IPS-NIHi7 (cell line): ENCODE measurements at regions not wholly inside any gene's neighbourhood (a gene's known extent, or its start where the extent isn't known, plus 50 kb on each side); places are given as distances from the start of the nearest gene placed in this dataset.
"Not testable (repeated sequence)": the region's sequence is repeated elsewhere in the genome, so short reads cannot be mapped to it uniquely, and the experiment has no call there.

Source experiments
- DNase-seq: peaks from one replicate; pipeline ENCODE4 v3.0.0; 2012; ENCODE audit warnings: mixed read lengths; ENCODE audit errors: extremely low spot score

GRCh38 chr1:72419229-72419628 lies 136.9 kb upstream of the NEGR1 start:
- no peak for DNase-seq

- no peak for DNase-seq
These were observed 129.9 kb upstream of the NEGR1 start for GRCh38 chr1:72412286-72412685.

GRCh38 chr1:72399807-72400206 lies 117.5 kb upstream of the NEGR1 start:
- no peak for DNase-seq

- DNase-seq, result no peak
These were observed 115.4 kb upstream of the NEGR1 start for GRCh38 chr1:72397786-72398185.

- DNase-seq, result no peak
These were observed 112.1 kb upstream of the NEGR1 start for GRCh38 chr1:72394457-72394856.

- DNase-seq, result no peak
These were observed 96.7 kb upstream of the NEGR1 start for GRCh38 chr1:72379072-72379471.

GRCh38 chr1:72375226-72375625 lies 92.9 kb upstream of the NEGR1 start:
- no peak for DNase-seq

- peak; percentile 18 for DNase-seq
These were observed 89.1 kb upstream of the NEGR1 start for GRCh38 chr1:72371259-72372035.

- DNase-seq, result not testable (repeated sequence)
These were observed 88.5 kb upstream of the NEGR1 start for GRCh38 chr1:72370836-72371235.

- DNase-seq, result no peak
These were observed 86.9 kb upstream of the NEGR1 start for GRCh38 chr1:72369069-72369757.

- DNase-seq, result no peak
These were observed 84.1 kb upstream of the NEGR1 start for GRCh38 chr1:72366466-72366865.

- no peak for DNase-seq
These were observed 83.4 kb upstream of the NEGR1 start for GRCh38 chr1:72365693-72366092.

GRCh38 chr1:72362538-72362937 lies 80.2 kb upstream of the NEGR1 start:
- no peak for DNase-seq

- no peak for DNase-seq
These were observed 75.1 kb upstream of the NEGR1 start for GRCh38 chr1:72357411-72357810.

- DNase-seq, result no peak
These were observed 73.6 kb upstream of the NEGR1 start for GRCh38 chr1:72355899-72356298.

- no peak for DNase-seq
These were observed 59.3 kb upstream of the NEGR1 start for GRCh38 chr1:72341661-72342060.

GRCh38 chr1:72336776-72337175 lies 54.4 kb upstream of the NEGR1 start:
- DNase-seq, result no peak
